HS-5 (cell line): ENCODE measurements at regions not wholly inside any gene's neighbourhood (a gene's known extent, or its start where the extent isn't known, plus 50 kb on each side); places are given as distances from the start of the nearest gene placed in this dataset.
"Not testable (repeated sequence)": the region's sequence is repeated elsewhere in the genome, so short reads cannot be mapped to it uniquely, and the experiment has no call there.

ENCODE experiments used
- DNase-seq: peaks from one replicate; pipeline ENCODE4 v3.0.0-alpha.2; 2012; ENCODE audit warnings: low read depth

DNA sequence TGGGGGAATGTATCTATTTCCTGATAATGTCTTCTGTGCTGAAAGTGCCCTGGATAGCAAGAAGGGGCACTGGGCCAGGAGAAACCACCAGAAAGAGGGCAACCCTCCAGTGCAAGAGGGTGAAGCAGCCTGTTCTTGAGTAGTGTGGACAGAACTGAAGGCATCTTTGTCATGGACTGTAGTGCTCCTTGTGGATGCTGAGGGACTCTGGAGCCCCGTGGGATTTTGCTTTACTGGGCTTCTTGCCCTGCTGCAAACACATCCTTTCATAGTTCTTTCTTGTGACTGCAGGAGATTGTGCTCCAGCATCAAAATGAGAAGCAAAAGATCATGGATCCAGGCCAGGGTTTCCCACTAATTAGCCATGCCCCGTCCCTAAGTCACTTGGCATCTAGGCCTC is 300.6 kb downstream of the ZNF326 start:
- no peak for DNase-seq

DNA sequence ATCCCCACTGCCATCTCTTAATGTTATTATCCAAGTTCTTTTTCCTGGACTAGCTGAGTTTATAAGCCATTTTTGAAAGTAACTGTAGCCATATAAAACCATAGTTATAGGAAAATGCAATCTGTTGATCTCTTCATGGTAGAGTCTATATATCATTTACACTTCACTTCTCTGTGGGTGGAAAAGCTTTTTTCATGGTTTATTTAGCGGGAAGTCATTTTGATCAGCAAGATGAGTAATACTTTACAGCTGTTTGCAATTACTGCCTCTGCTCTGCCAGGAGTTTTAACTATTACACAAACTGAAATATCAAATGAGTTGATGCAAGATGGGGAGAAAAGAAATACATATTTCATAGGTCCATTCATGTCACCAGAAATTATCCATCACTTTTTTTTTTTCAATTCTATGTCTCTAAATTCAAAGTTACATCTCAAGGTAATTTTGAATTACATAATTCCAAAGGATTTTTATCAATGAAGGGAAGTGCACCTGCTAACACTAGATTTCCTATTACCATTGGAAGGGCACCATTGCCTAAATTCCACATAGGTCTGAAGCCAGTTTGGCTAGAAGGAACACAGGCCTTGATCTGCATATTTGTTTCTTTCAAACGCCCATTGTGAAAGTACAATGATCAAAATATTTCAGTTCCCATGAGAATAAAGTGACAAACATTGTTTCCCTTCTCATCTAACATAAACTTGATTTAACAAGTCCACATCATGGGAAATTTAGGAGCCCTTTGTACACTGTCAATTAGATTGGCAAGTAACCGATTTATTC is 296.7 kb downstream of the ZNF326 start:
- peak; percentile 16 for DNase-seq

- DNase-seq: no peak
Observed at GRCh38 chr1:90282811-90283210, 287.9 kb downstream of the ZNF326 start.

GRCh38 chr1:90281886-90282285 is 287.0 kb downstream of the ZNF326 start:
- DNase-seq: not testable (repeated sequence)

DNA sequence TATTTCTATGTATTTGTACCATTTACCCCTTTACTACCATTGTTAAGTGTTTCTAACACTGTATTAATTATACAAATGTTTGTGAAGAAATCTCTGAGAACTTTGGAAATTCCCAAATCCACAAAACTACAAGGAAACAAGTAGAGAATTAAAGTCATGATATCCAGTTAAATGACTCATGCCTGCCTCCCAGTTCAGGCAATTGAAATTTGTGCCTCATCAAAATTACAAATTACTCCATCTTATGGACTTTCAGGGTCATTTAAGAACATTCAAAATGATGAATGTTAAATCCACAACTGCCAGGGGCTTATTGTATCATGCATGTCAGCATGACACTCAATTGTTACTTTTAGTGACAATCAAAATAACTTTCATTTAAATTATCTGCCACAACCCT is 282.4 kb downstream of the ZNF326 start:
- no peak for DNase-seq

DNA sequence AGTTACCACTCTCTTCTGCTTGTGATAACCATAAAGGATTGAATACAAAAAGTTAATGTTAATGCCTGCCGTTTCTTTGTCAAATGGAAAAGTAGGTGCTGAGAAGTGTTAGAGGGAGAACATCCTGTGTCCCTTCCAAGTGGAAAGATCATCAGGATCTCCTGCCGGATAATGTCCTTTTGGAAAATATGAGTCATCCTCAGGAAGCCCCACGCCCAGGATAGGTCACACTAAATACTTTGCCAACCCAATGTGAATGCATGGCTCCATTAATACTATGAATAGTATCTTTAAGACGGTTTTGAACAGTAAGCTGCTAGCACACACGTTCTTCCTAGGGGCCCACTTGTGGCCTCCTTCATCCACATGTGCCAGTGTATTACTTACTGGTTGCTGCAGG is 279.5 kb downstream of the ZNF326 start:
- DNase-seq: no peak

DNA sequence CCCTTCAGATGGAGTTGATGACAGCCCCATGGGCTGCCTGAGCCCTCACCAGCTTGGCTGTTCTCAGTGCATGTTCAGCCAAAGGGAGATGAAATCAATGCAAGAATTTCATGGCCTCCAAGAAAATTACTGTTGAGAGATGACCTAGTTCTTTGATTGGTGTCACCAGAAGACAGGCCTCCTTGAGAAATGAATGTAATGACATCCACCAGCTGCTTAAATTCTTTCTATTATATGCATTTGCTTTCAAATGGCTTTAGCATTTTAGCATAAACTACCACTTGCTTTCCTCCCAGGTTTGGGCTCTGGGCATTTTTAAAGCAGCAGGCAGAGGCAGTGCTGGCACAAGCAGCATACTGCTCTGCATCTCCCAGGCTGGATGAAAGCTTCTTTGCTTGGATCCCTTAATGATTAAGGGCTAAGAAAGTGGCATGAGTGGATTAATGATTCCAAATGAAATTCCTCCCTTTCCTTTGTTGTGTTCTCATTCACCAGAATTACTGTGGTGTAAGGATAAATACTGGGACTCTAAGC is 278.4 kb downstream of the ZNF326 start:
- DNase-seq: no peak

DNA sequence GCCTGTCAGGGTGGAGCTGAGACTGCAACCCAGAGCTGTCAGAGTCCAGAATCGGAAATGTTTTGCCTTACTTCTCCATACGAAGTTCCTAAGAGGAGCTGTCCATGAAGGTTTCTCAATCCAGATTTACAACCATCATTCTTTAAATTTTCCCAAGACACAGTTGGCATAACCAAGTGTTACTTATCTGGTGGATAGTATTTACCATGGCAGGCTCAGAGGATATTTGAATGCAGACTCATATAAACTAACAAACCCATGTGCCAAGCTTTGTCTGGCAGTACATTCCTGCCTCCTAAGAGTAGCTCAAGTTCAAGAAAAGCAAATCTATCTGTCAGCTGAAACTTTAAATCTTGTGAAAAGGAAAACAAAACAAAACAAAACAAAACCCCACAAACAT is 267.9 kb downstream of the ZNF326 start:
- no peak for DNase-seq

- no peak for DNase-seq
Observed at GRCh38 chr1:90262286-90262685, 267.4 kb downstream of the ZNF326 start.

DNA sequence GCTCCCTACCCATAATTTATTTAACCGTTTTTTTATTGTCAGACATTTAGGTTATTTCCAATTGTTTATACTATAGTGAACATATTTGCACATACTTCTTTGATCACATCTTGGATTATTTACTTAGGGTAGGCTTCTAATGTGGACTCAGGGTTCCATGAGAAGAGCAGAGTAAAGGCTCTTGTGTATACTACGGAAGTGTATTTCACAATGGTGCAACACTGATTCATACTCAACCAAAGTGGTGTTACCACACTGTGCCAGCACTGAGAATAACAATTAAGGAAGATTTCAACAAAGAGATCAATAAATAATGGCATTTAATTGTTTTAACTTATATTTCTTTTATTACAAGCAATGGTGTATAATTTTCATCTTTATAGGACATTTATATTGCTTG is 251.2 kb downstream of the ZNF326 start:
- DNase-seq: no peak

- DNase-seq: no peak
Observed at GRCh38 chr1:90236493-90236892, 241.6 kb downstream of the ZNF326 start.

GRCh38 chr1:90223401-90223800 is 228.5 kb downstream of the ZNF326 start:
- DNase-seq: peak; percentile 69

- DNase-seq: no peak
Observed at GRCh38 chr1:90220941-90221693, 226.2 kb downstream of the ZNF326 start.

DNA sequence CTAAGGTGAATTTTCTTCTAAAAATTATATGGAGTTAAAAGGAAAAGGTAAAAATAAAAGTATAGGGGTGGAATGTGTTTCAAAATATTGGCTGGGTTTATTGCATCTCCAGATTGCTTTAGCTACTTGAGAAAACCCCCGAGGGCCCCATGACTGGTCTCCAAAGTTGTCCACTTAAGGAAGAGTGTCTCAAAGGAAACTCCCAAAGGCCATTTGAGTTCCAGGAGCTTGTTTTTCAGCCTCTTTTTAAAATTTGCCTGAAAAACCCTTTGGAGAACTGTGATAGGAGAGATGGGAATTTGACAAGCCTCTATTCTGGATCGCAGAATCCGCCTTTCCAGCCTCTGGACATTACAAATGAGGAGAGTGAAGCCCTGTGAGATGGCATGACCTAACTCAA is 225.6 kb downstream of the ZNF326 start:
- no peak for DNase-seq

GRCh38 chr1:90219166-90219871 is 224.4 kb downstream of the ZNF326 start:
- DNase-seq: not testable (repeated sequence)

GRCh38 chr1:90210633-90211491 is 216.0 kb downstream of the ZNF326 start:
- DNase-seq: no peak

DNA sequence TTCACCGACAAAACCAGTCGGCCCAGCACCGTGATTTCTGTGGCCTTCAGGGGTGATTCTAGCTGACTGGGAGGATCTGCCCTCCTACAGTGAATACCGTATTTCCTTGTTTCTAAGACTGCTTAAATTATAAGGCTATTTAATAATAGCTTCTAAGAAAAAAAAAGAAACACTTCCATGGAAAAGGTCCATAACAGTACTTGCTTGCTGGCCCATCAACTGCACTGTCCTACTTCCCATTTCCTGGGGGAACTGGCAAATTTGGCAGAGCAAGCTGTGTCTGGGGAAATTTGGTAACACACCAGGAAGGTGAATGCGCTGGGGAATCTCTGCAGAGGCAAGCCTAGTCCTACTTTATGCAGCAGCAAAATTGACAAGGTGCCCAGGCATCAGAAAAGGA is 214.0 kb downstream of the ZNF326 start:
- no peak for DNase-seq

GRCh38 chr1:90206260-90206659 is 211.3 kb downstream of the ZNF326 start:
- DNase-seq: no peak

- DNase-seq: no peak
Observed at GRCh38 chr1:90204780-90205179, 209.9 kb downstream of the ZNF326 start.

DNA sequence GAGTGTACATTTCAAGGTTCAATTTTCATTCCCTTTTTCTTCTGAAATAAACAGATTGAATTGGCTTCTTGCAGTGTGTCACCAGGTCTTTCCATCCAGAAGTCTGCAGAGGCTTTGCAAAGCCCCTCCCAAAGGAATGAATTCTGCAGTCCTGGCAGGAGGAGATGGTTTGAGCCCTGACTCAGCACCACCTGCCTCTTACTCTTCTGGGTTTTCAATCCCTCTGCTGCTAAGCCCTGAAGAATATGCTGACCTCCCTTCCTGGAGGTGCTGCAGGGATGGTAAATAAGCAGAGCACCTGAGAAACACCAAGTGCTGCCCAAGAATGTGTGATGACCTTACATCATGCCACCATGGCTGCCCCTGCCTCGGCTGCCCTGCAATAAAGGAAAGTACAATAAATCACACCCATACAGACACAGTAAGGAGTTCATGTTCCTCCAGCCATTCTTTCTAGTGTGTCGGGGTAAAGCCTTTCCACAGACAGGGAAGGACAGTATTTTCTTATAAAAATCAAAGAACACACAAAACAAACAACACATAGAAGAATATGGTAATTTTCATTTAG is 209.2 kb downstream of the ZNF326 start:
- no peak for DNase-seq
